Liver (tissue), 8 donors: ENCODE measurements at regions not wholly inside any gene's neighbourhood (a gene's known extent, or its start where the extent isn't known, plus 50 kb on each side); places are given as distances from the start of the nearest gene placed in this dataset.
"Not testable (repeated sequence)": the region's sequence is repeated elsewhere in the genome, so short reads cannot be mapped to it uniquely, and the experiment has no call there.

ENCODE experiments used
- DNase-seq: peaks from one replicate; pipeline ENCODE4 v3.0.0-alpha.2; 2017; ENCODE audit warnings: low spot score
- H3K27ac ChIP-seq, 2 donors: one replicate each; pipeline ENCODE4 v1.7.0; 2013; ENCODE audit warnings: inconsistent platforms in 2 of 2, low read length in 2 of 2, control low read depth in 1 of 2, low read depth in 1 of 2, mild to moderate bottlenecking in 1 of 2
- H3K27me3 ChIP-seq, 4 donors: one replicate each; pipeline versions ENCODE4 v1.6.1 to v1.7.0; 2013; ENCODE audit warnings: low read length in 3 of 4, inconsistent platforms in 1 of 4, mild to moderate bottlenecking in 1 of 4, moderate library complexity in 1 of 4; ENCODE audit not compliant: control insufficient read depth in 4 of 4, insufficient read depth in 4 of 4
- H3K36me3 ChIP-seq, 4 donors: one replicate each; pipeline versions ENCODE4 v1.6.1 to v1.7.0; 2013; ENCODE audit warnings: low read length in 3 of 4, mild to moderate bottlenecking in 3 of 4, low read depth in 1 of 4, moderate library complexity in 1 of 4; ENCODE audit not compliant: control insufficient read depth in 4 of 4, insufficient read depth in 3 of 4
- H3K4me1 ChIP-seq, 4 donors: one replicate each; pipeline versions ENCODE4 v1.6.1 to v1.7.0; 2013; ENCODE audit warnings: low read length in 3 of 4, mild to moderate bottlenecking in 3 of 4, moderate library complexity in 1 of 4; ENCODE audit not compliant: control insufficient read depth in 4 of 4, insufficient read depth in 4 of 4
- H3K4me3 ChIP-seq, 3 donors: one replicate each; pipeline versions ENCODE4 v1.6.1 to v1.7.0; 2013; ENCODE audit warnings: low read length in 3 of 3, control low read depth in 1 of 3, low read depth in 1 of 3, mild to moderate bottlenecking in 1 of 3
- H3K9ac ChIP-seq, 2 donors: one replicate each; pipeline ENCODE4 v1.7.0; 2013; ENCODE audit warnings: low read length in 2 of 2, mild to moderate bottlenecking in 2 of 2, moderate library complexity in 2 of 2, control low read depth in 1 of 2, low read depth in 1 of 2
- H3K9me3 ChIP-seq, 4 donors: one replicate each; pipeline versions ENCODE4 v1.6.1 to v1.7.0; 2013; ENCODE audit warnings: low read length in 3 of 4; ENCODE audit not compliant: control insufficient read depth in 4 of 4
- CTCF ChIP-seq: fragments of 150-350 bp; IDR thresholded peaks from 2 replicates; pipeline ENCODE4 v1.5.1; 2017; ENCODE audit warnings: improper control_type of control experiment, low read depth, low read length; ENCODE audit not compliant: missing input control
- EGR1 ChIP-seq, 2 donors: IDR thresholded peaks; 2 replicates each; pipeline ENCODE4 v1.6.1; 2016 to 2018; ENCODE audit warnings: antibody characterized with exemption in 2 of 2, low read depth in 2 of 2
- FOXA1 ChIP-seq: IDR thresholded peaks from 2 replicates; pipeline ENCODE4 v1.6.1; 2016; ENCODE audit warnings: antibody characterized with exemption
- FOXA2 ChIP-seq: IDR thresholded peaks from 2 replicates; pipeline ENCODE4 v1.6.1; 2016; ENCODE audit warnings: antibody characterized with exemption
- GABPA ChIP-seq, 2 donors: IDR thresholded peaks in 1 of 2; conservative IDR thresholded peaks in 1 of 2; 2 replicates each; pipeline ENCODE4 v1.6.1; 2016; ENCODE audit warnings: antibody characterized with exemption in 2 of 2, mild to moderate bottlenecking in 1 of 2, moderate library complexity in 1 of 2
- HNF4A ChIP-seq, 2 donors: conservative IDR thresholded peaks; 2 replicates each; pipeline ENCODE4 v1.6.1; 2016; ENCODE audit warnings: antibody characterized with exemption in 2 of 2, mild to moderate bottlenecking in 2 of 2
- HNF4G ChIP-seq: IDR thresholded peaks from 2 replicates; pipeline ENCODE4 v1.6.1; 2016; ENCODE audit warnings: antibody characterized with exemption
- JUND ChIP-seq, 2 donors: IDR thresholded peaks; 2 replicates each; pipeline ENCODE4 v1.6.1; 2016; ENCODE audit warnings: antibody characterized with exemption in 2 of 2
- NR2F2 ChIP-seq: IDR thresholded peaks from 2 replicates; pipeline ENCODE4 v1.6.1; 2016; ENCODE audit warnings: antibody characterized with exemption
- RAD21 ChIP-seq, 2 donors: IDR thresholded peaks; 2 replicates each; pipeline ENCODE4 v1.6.1; 2016; ENCODE audit warnings: antibody characterized with exemption in 2 of 2, mild to moderate bottlenecking in 2 of 2
- RXRA ChIP-seq, 2 donors: IDR thresholded peaks; 2 replicates each; pipeline ENCODE4 v1.6.1; 2017 to 2018; ENCODE audit warnings: antibody characterized with exemption in 2 of 2, mild to moderate bottlenecking in 1 of 2
- SP1 ChIP-seq: IDR thresholded peaks from 2 replicates; pipeline ENCODE4 v1.6.1; 2018; ENCODE audit warnings: antibody characterized with exemption, mild to moderate bottlenecking
- TAF1 ChIP-seq: conservative IDR thresholded peaks from 2 replicates; pipeline ENCODE4 v1.6.1; 2016; ENCODE audit warnings: antibody characterized with exemption, mild to moderate bottlenecking
- YY1 ChIP-seq: IDR thresholded peaks from 2 replicates; pipeline ENCODE4 v1.6.1; 2016; ENCODE audit warnings: antibody characterized with exemption, mild to moderate bottlenecking
- ZBTB33 ChIP-seq: IDR thresholded peaks from 2 replicates; pipeline ENCODE4 v1.6.1; 2016; ENCODE audit warnings: antibody characterized with exemption
- WGBS: extraction: QIAGEN DNeasy Blood & Tissue Kit; methylation state at CpG from one replicate; pipeline ENCODE4 v1.1.7; 2013; 5-methylcytosine and 5-hydroxymethylcytosine counted together
- TF ChIP-seq, protein P1 (sequence below): IDR thresholded peaks from 2 replicates; pipeline ENCODE4 v1.6.1; 2016; ENCODE audit warnings: antibody characterized with exemption
- TF ChIP-seq, protein P2 (sequence below): IDR thresholded peaks from 2 replicates; pipeline ENCODE4 v1.6.1; 2016; ENCODE audit warnings: antibody characterized with exemption, mild to moderate bottlenecking
- TF ChIP-seq, protein P3 (sequence below): IDR thresholded peaks from 2 replicates; pipeline ENCODE4 v1.6.1; 2016; ENCODE audit warnings: antibody characterized with exemption
- donor health status: healthy.
- donor health status: healthy.
- donor health status: healthy.
- donor health status: healthy.
- donor health status: healthy.

GRCh38 chr5:130912088-130912487 is 253.0 kb downstream of the HINT1 start:
- Histone ChIP-seq H3K27ac (no peak overlapping the region), H3K4me3 (no peak overlapping the region), H3K9ac (no peak overlapping the region), H3K27me3 (no peaks in the 10 kb centered on the region), H3K4me1 (no peaks in the 10 kb centered on the region), H3K36me3 (no peaks in the 10 kb centered on the region), H3K9me3 (no peaks in the 10 kb centered on the region)
- TF ChIP-seq GABPA (IDR thresholded peaks at IDR 0.05 in 1 of 2, conservative IDR thresholded peaks at IDR 0.05 in 1 of 2) (no peak), RAD21 (IDR thresholded peaks at IDR 0.05) (peak in 1 of 2 donors; percentile 55), JUND (IDR thresholded peaks at IDR 0.05) (no peak)
- DNase-seq, result no peak

DNA sequence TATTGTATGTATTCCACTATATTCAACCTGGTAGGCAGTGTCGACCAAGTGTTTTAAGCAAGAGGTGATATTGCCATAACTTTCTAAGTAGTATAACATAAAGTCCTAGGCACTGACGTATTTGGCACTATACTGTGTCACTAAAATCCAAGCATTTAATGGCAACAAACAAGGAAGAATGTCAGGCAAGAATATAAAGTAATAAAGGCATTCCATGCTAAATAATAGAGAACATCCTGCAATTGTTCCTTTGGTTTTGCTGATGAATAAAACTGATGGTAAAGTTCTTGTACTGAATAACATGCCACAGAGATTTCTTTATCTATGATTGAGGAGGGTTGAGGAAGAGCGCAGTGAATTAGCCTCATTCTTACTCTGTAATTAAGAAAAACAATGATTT is 256.9 kb downstream of the HINT1 start:
- Histone ChIP-seq H3K4me1 (no peaks in the 10 kb centered on the region), H3K27me3 (no peaks in the 10 kb centered on the region), H3K27ac (no peak overlapping the region), H3K9me3 (no peaks in the 10 kb centered on the region), H3K4me3 (no peak overlapping the region), H3K9ac (no peak overlapping the region), H3K36me3 (no peaks in the 10 kb centered on the region)
- TF ChIP-seq NR2F2 (no peak), TAF1 (no peak), EGR1 (IDR thresholded peaks at IDR 0.05; ENCODE audit: low read depth in 2 of 2) (no peak), RAD21 (IDR thresholded peaks at IDR 0.05) (no peak), SP1 (no peak), CTCF (no peak), HNF4A (conservative IDR thresholded peaks at IDR 0.05) (no peak), FOXA1 (no peak), JUND (IDR thresholded peaks at IDR 0.05) (no peak), GABPA (IDR thresholded peaks at IDR 0.05 in 1 of 2, conservative IDR thresholded peaks at IDR 0.05 in 1 of 2) (no peak), FOXA2 (no peak), RXRA (IDR thresholded peaks at IDR 0.05) (no peak), ZBTB33 (no peak), HNF4G (no peak), YY1 (no peak)
- TF ChIP-seq, protein P1, sequence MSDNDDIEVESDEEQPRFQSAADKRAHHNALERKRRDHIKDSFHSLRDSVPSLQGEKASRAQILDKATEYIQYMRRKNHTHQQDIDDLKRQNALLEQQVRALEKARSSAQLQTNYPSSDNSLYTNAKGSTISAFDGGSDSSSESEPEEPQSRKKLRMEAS, result no peak
- TF ChIP-seq, protein P2, sequence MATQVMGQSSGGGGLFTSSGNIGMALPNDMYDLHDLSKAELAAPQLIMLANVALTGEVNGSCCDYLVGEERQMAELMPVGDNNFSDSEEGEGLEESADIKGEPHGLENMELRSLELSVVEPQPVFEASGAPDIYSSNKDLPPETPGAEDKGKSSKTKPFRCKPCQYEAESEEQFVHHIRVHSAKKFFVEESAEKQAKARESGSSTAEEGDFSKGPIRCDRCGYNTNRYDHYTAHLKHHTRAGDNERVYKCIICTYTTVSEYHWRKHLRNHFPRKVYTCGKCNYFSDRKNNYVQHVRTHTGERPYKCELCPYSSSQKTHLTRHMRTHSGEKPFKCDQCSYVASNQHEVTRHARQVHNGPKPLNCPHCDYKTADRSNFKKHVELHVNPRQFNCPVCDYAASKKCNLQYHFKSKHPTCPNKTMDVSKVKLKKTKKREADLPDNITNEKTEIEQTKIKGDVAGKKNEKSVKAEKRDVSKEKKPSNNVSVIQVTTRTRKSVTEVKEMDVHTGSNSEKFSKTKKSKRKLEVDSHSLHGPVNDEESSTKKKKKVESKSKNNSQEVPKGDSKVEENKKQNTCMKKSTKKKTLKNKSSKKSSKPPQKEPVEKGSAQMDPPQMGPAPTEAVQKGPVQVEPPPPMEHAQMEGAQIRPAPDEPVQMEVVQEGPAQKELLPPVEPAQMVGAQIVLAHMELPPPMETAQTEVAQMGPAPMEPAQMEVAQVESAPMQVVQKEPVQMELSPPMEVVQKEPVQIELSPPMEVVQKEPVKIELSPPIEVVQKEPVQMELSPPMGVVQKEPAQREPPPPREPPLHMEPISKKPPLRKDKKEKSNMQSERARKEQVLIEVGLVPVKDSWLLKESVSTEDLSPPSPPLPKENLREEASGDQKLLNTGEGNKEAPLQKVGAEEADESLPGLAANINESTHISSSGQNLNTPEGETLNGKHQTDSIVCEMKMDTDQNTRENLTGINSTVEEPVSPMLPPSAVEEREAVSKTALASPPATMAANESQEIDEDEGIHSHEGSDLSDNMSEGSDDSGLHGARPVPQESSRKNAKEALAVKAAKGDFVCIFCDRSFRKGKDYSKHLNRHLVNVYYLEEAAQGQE, result no peak
- TF ChIP-seq, protein P3, sequence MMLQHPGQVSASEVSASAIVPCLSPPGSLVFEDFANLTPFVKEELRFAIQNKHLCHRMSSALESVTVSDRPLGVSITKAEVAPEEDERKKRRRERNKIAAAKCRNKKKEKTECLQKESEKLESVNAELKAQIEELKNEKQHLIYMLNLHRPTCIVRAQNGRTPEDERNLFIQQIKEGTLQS, result no peak
- no peak for DNase-seq
- WGBS, result 83% methylated on average over 3 of the region's 3 CpGs

- H3K27ac ChIP-seq, H3K27me3 ChIP-seq, H3K9ac ChIP-seq, DNase-seq, H3K36me3 ChIP-seq, H3K9me3 ChIP-seq, H3K4me1 ChIP-seq, H3K4me3 ChIP-seq: not testable (repeated sequence)
- 71% methylated on average over 24 of the region's 24 CpGs for WGBS
These were observed 267.4 kb downstream of the HINT1 start for GRCh38 chr5:130897537-130898195.

DNA sequence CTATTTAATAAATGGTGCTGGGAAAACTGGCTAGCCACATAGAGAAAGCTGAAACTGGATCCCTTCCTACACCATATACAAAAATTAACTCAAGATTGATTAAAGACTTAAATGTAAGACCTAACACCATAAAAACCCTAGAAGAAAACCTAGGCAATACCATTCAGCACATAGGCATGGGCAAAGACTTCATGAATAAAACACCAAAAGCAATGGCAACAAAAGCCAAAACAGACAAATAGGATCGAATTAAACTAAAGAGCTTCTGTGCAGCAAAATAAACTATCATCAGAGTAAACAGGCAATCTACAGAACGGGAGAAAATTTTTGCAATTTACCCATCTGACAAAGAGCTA is 267.9 kb downstream of the HINT1 start:
- not testable (repeated sequence) for H3K27me3 ChIP-seq, H3K9ac ChIP-seq, H3K4me1 ChIP-seq, H3K27ac ChIP-seq, H3K36me3 ChIP-seq, DNase-seq, H3K9me3 ChIP-seq, H3K4me3 ChIP-seq
- WGBS, result 65% methylated on average over 2 of the region's 2 CpGs
